ENCODE measurements at regions not wholly inside any gene's neighbourhood (a gene's known extent, or its start where the extent isn't known, plus 50 kb on each side); places are given as distances from the start of the nearest gene placed in this dataset.

DNA sequence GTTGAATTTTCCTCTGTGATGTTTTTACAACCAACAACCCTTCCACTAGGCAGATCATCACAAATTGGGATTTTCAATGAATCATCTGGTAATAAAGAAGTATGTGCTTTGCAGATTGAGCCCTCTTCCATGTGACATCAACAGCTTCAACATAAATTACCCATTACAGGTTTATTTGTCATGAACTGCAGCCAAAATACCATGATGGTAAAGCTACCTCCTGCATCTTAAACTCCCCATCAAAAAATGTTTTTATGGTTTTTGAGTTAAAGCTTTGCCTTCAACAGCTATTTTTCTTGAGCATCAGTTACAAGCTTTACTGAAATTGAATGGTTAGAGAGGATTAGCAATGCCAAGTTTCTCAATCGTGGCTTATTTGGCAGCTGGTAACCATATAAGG lies 211.4 kb upstream of the TUSC1 start:
- DNase-seq (ENCODE audit: low read depth) = no peak
- TF ChIP-seq CTCF (IDR thresholded peaks at IDR 0.05; ENCODE audit: insufficient read depth, low read depth, low read length, missing control alignments) = no peak
- H3K4me3 ChIP-seq (ENCODE audit: low read depth, low read length) = no peak overlapping the region

DNA sequence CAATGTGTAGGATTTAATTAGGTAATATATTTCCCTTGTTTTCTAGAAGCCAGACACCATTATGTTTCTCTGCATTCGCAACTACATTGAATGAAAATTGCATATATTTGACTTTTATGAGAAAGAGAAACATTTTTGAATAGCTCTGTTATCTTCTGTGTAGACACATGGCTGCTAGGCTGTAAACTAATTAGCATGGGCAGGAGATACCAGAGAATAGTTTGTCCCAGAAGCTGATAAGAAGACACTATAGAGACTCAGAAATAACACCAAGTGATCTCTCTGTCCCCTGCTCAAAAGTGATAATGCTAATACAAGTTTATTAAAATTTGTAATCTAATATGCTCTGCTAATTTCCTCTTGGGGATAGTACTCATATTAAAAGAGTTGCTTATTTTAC lies 198.0 kb upstream of the TUSC1 start:
- no peak for DNase-seq (ENCODE audit: low read depth)
- no peak overlapping the region for H3K4me3 ChIP-seq (ENCODE audit: low read depth, low read length)
- no peak for TF ChIP-seq CTCF (IDR thresholded peaks at IDR 0.05; ENCODE audit: insufficient read depth, low read depth, low read length, missing control alignments)

GRCh38 chr9:25864509-25864908 lies 186.3 kb upstream of the TUSC1 start:
- DNase-seq (ENCODE audit: low read depth) = no peak
- no peak for TF ChIP-seq CTCF (IDR thresholded peaks at IDR 0.05; ENCODE audit: insufficient read depth, low read depth, low read length, missing control alignments)
- H3K4me3 ChIP-seq (ENCODE audit: low read depth, low read length) = no peak overlapping the region

- DNase-seq (ENCODE audit: low read depth) = no peak
- TF ChIP-seq CTCF (IDR thresholded peaks at IDR 0.05; ENCODE audit: insufficient read depth, low read depth, low read length, missing control alignments) = no peak
- no peak overlapping the region for H3K4me3 ChIP-seq (ENCODE audit: low read depth, low read length)
Observed at GRCh38 chr9:25861421-25861820, 183.2 kb upstream of the TUSC1 start.

DNA sequence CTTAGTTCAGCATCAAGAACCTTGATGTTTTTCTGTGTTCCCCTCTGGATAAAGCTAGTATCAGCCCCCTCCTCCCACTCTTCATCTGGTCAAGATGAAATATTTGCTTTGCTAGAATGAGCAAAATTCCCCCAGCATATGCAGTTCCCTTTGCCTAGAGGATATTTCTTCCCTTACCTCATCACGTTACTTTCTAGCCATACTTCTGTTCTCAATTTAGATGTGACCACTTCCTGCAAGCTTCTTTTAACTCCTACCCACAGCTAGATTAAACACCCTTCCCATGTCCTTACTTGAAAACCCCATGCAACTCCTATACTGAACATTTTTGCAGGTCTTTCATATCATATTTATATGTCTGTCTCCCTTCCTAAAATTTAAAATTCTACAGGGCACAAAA lies 178.9 kb upstream of the TUSC1 start:
- no peak for DNase-seq (ENCODE audit: low read depth)
- H3K4me3 ChIP-seq (ENCODE audit: low read depth, low read length) = no peak overlapping the region
- TF ChIP-seq CTCF (IDR thresholded peaks at IDR 0.05; ENCODE audit: insufficient read depth, low read depth, low read length, missing control alignments) = no peak

DNA sequence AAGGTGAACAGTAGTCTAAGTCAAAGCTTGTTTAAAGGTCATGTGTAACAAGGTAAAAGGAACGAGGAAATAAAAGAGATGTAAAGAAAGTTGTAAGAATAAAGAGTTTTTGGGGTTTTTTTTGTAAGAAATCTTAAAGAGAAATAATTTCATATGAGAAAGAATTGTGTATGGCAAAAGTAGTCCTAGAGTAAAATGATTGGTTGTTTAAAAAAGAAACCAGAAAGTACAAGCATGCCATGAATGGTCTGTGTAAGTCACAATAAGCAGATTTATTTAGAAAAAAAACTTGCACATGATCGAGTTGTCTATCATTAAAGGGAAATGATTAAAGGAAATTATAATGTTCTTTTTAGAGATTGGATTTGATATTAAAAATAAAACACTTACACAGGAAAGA lies 172.6 kb upstream of the TUSC1 start:
- no peak for TF ChIP-seq CTCF (IDR thresholded peaks at IDR 0.05; ENCODE audit: insufficient read depth, low read depth, low read length, missing control alignments)
- H3K4me3 ChIP-seq (ENCODE audit: low read depth, low read length) = no peak overlapping the region

GRCh38 chr9:25845867-25846266 lies 167.6 kb upstream of the TUSC1 start:
- no peak for TF ChIP-seq CTCF (IDR thresholded peaks at IDR 0.05; ENCODE audit: insufficient read depth, low read depth, low read length, missing control alignments)
- DNase-seq (ENCODE audit: low read depth) = no peak
- H3K4me3 ChIP-seq (ENCODE audit: low read depth, low read length) = no peak overlapping the region

More for the DNA sequence above, 172.6 kb upstream of the TUSC1 start:
- DNase-seq (ENCODE audit: low read depth) = no peak

Measured in GM12865 (cell line).